Stomach smooth muscle (tissue), 2 donors: ENCODE measurements at regions not wholly inside any gene's neighbourhood (a gene's known extent, or its start where the extent isn't known, plus 50 kb on each side); places are given as distances from the start of the nearest gene placed in this dataset.

ENCODE experiments used
- H3K27ac ChIP-seq: one replicate; pipeline ENCODE4 v1.7.0; 2013; ENCODE audit warnings: mild to moderate bottlenecking, low read length, inconsistent platforms
- H3K27me3 ChIP-seq, 2 donors: one replicate each; pipeline ENCODE4 v1.7.0; 2013; ENCODE audit warnings: low read length in 2 of 2; ENCODE audit not compliant: insufficient read depth in 2 of 2, control insufficient read depth in 1 of 2
- H3K36me3 ChIP-seq, 2 donors: one replicate each; pipeline ENCODE4 v1.7.0; 2013; ENCODE audit warnings: low read length in 2 of 2; ENCODE audit not compliant: control insufficient read depth in 2 of 2, insufficient read depth in 2 of 2
- H3K4me1 ChIP-seq: one replicate; pipeline ENCODE4 v1.7.0; 2013; ENCODE audit warnings: low read length; ENCODE audit not compliant: control insufficient read depth, insufficient read depth
- H3K4me3 ChIP-seq, 2 donors: one replicate each; pipeline ENCODE4 v1.7.0; 2013; ENCODE audit warnings: low read length in 2 of 2
- H3K9ac ChIP-seq, 2 donors: one replicate each; pipeline ENCODE4 v1.7.0; 2013; ENCODE audit warnings: low read length in 2 of 2, mild to moderate bottlenecking in 1 of 2
- H3K9me3 ChIP-seq, 2 donors: one replicate each; pipeline ENCODE4 v1.7.0; 2013; ENCODE audit warnings: low read length in 2 of 2; ENCODE audit not compliant: control insufficient read depth in 2 of 2
- donor health status: healthy.
- donor health status: Pancreatic carcinoma.

GRCh38 chr3:21801631-21802030 is 50.6 kb upstream of the ZNF385D start:
- H3K27me3 ChIP-seq: no peaks in the 10 kb centered on the region
- peaks cover 0 to 4% of the 10 kb centered on the region in 2 donors for H3K9me3 ChIP-seq
- no peak overlapping the region for H3K9ac ChIP-seq
- H3K4me1 ChIP-seq: no peaks in the 10 kb centered on the region
- no peak overlapping the region for H3K4me3 ChIP-seq
- no peaks in the 10 kb centered on the region for H3K36me3 ChIP-seq
- H3K27ac ChIP-seq: no peak overlapping the region

DNA sequence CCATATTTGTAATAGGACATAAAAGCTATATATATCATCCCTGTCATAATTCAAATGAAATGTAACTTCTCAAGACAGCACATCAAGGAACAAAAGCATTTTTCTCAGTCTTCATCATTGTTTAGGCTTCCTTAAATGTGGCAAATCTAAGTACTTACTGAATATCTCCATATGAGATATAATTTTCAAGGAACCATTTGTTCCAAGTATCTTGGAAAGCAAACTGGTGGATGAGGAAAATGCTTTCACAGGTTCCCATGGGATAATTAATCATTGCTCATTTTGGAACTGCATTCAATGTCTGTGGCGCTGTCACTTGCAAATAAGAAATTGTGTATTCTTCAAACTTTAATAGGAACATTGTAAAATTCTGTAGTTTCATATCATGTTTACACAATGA is 52.6 kb upstream of the ZNF385D start:
- Histone ChIP-seq H3K4me3 (no peak overlapping the region), H3K27me3 (no peaks in the 10 kb centered on the region), H3K4me1 (no peaks in the 10 kb centered on the region), H3K9ac (no peak overlapping the region), H3K9me3 (peaks cover 0 to 4% of the 10 kb centered on the region in 2 donors), H3K36me3 (no peaks in the 10 kb centered on the region), H3K27ac (no peak overlapping the region)

GRCh38 chr3:21804330-21804729 is 53.3 kb upstream of the ZNF385D start:
- Histone ChIP-seq H3K9me3 (no peaks in the 10 kb centered on the region), H3K4me3 (no peak overlapping the region), H3K27ac (no peak overlapping the region), H3K36me3 (no peaks in the 10 kb centered on the region), H3K4me1 (no peaks in the 10 kb centered on the region), H3K27me3 (no peaks in the 10 kb centered on the region), H3K9ac (no peak overlapping the region)

- no peaks in the 10 kb centered on the region for H3K4me1 ChIP-seq
- no peak overlapping the region for H3K9ac ChIP-seq
- H3K9me3 ChIP-seq: no peaks in the 10 kb centered on the region
- H3K36me3 ChIP-seq: no peaks in the 10 kb centered on the region
- no peak overlapping the region for H3K4me3 ChIP-seq
- H3K27me3 ChIP-seq: no peaks in the 10 kb centered on the region
- H3K27ac ChIP-seq: no peak overlapping the region
Observed at GRCh38 chr3:21806733-21807132, 55.7 kb upstream of the ZNF385D start.

DNA sequence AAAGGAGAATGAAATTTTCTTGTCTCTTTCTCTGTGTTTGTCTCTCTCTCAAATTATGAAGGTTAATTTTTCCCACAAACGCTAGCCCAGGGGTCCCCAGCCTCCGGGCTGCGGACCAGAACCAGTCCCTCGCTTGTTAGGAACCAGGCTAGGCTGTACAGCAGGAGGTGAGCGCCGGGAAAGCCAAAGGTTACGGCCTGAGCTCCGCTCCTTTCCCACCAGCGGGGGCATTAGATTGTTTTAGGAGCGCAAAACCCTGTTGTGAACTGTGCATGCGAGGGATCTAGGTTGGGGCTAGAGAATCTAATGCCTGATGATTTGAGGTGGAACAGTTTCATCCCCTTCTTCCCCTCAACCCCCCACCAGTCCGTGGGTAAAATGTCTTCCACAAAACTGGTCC is 74.7 kb upstream of the ZNF385D start:
- no peaks in the 10 kb centered on the region for H3K4me1 ChIP-seq
- H3K9me3 ChIP-seq: no peaks in the 10 kb centered on the region
- no peak overlapping the region for H3K9ac ChIP-seq
- H3K27me3 ChIP-seq: no peaks in the 10 kb centered on the region
- no peak overlapping the region for H3K4me3 ChIP-seq
- no peak overlapping the region for H3K27ac ChIP-seq
- H3K36me3 ChIP-seq: no peaks in the 10 kb centered on the region

- H3K27ac ChIP-seq: no peak overlapping the region
- no peaks in the 10 kb centered on the region for H3K9me3 ChIP-seq
- H3K9ac ChIP-seq: no peak overlapping the region
- no peaks in the 10 kb centered on the region for H3K36me3 ChIP-seq
- no peaks in the 10 kb centered on the region for H3K27me3 ChIP-seq
- no peak overlapping the region for H3K4me3 ChIP-seq
- H3K4me1 ChIP-seq: no peaks in the 10 kb centered on the region
Observed at GRCh38 chr3:21826416-21826815, 75.4 kb upstream of the ZNF385D start.

GRCh38 chr3:21830541-21830940 is 79.5 kb upstream of the ZNF385D start:
- Histone ChIP-seq H3K27me3 (no peaks in the 10 kb centered on the region), H3K4me3 (no peak overlapping the region), H3K27ac (no peak overlapping the region)

GRCh38 chr3:21835264-21835663 is 84.3 kb upstream of the ZNF385D start:
- no peaks in the 10 kb centered on the region for H3K36me3 ChIP-seq
- no peaks in the 10 kb centered on the region for H3K4me1 ChIP-seq
- no peak overlapping the region for H3K27ac ChIP-seq
- no peaks in the 10 kb centered on the region for H3K9me3 ChIP-seq
- no peak overlapping the region for H3K4me3 ChIP-seq
- no peak overlapping the region for H3K9ac ChIP-seq
- H3K27me3 ChIP-seq: no peaks in the 10 kb centered on the region

More at GRCh38 chr3:21830541-21830940, 79.5 kb upstream of the ZNF385D start:
- no peaks in the 10 kb centered on the region for H3K9me3 ChIP-seq
- no peaks in the 10 kb centered on the region for H3K4me1 ChIP-seq
- no peak overlapping the region for H3K9ac ChIP-seq
- no peaks in the 10 kb centered on the region for H3K36me3 ChIP-seq

DNA sequence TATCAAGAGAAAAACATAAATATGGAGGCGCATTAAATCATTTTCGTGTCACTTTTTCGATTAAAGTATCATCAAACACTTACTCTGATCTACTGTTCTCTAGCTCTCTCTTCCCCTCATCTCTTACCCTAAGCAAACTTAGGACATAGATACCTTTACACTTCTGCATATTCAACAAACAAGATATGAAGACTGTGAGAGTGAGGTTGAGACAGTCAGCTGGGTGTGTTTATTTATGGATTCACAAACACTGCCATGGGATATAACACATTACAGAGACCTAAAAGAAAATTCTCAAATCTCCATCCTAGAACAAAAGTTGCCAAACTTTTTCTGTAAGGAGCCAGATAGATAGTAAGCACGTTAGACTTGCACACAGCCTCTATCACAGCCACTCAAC is 85.2 kb upstream of the ZNF385D start:
- H3K27me3 ChIP-seq: no peaks in the 10 kb centered on the region
- H3K27ac ChIP-seq: no peak overlapping the region
- H3K36me3 ChIP-seq: no peaks in the 10 kb centered on the region
- no peaks in the 10 kb centered on the region for H3K4me1 ChIP-seq
- H3K4me3 ChIP-seq: no peak overlapping the region
- no peak overlapping the region for H3K9ac ChIP-seq
- no peaks in the 10 kb centered on the region for H3K9me3 ChIP-seq

GRCh38 chr3:21839176-21839575 is 88.2 kb upstream of the ZNF385D start:
- Histone ChIP-seq H3K4me1 (no peaks in the 10 kb centered on the region), H3K27me3 (no peaks in the 10 kb centered on the region), H3K4me3 (no peak overlapping the region), H3K9ac (no peak overlapping the region), H3K27ac (no peak overlapping the region), H3K9me3 (no peaks in the 10 kb centered on the region), H3K36me3 (no peaks in the 10 kb centered on the region)

DNA sequence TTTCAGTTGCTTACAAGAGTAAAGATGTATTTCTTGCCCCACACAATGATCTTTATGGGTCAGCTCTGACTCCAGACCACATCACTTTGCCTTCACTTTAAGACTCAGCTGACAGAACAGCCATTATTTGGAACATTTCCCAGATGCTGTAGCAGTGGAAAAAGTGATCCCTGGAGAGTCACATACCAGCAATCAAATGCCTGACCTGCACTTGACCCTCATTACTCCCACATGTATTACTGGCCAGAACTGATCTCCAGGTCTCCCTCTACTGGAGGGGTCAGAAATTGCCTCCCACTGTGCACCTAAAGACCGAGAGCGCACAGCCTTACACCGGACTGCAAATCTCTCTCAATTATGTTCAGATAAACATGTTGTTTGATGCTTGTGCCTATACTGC is 88.6 kb upstream of the ZNF385D start:
- Histone ChIP-seq H3K9me3 (no peaks in the 10 kb centered on the region), H3K27me3 (no peaks in the 10 kb centered on the region), H3K27ac (no peak overlapping the region), H3K36me3 (no peaks in the 10 kb centered on the region), H3K4me1 (no peaks in the 10 kb centered on the region), H3K9ac (no peak overlapping the region), H3K4me3 (no peak overlapping the region)

- Histone ChIP-seq H3K4me1 (no peaks in the 10 kb centered on the region), H3K9ac (no peak overlapping the region), H3K4me3 (no peak overlapping the region), H3K9me3 (no peaks in the 10 kb centered on the region), H3K36me3 (no peaks in the 10 kb centered on the region), H3K27ac (no peak overlapping the region), H3K27me3 (no peaks in the 10 kb centered on the region)
Observed at GRCh38 chr3:21847005-21847404, 96.0 kb upstream of the ZNF385D start.
